IMR-90 (cell line): ENCODE measurements at regions not wholly inside any gene's neighbourhood (a gene's known extent, or its start where the extent isn't known, plus 50 kb on each side); places are given as distances from the start of the nearest gene placed in this dataset.

Experiments used
- ATAC-seq: fragments of 200-7000 bp; cut with Tn5 transposase; 2 replicates; pipeline ENCODE4 v1.9.1; 2020; ENCODE audit warnings: low read depth, mild to moderate bottlenecking, moderate library complexity
- BruUV-seq: library from RNA; stranded (reverse); fragments of 400-500 nt; replicated peaks from 2 replicates; lab custom pipeline; 2021; lab: Mats Ljungman, UMichigan
- CTCF ChIA-PET: fragments of 300-600 bp; formaldehyde crosslinking; extraction: SDS; loops from one replicate; lab custom pipeline; 2021; ENCODE audit warnings: antibody characterized with exemption; lab: Yijun Ruan, JAX
- POLR2A ChIA-PET: fragments of 300-600 bp; sonication (Branson Sonifier 250); formaldehyde crosslinking; loops from one replicate; lab custom pipeline; 2022; ENCODE audit warnings: antibody characterized with exemption; ENCODE audit not compliant: unreplicated experiment; lab: Charles Lee
- DNase-seq: peaks from one replicate; pipeline ENCODE4 v3.0.0; 2013
- H2AFZ ChIP-seq: replicated peaks from 2 replicates; pipeline ENCODE3; 2013; ENCODE audit warnings: low read length, mild to moderate bottlenecking; ENCODE audit not compliant: poor library complexity
- H2AK5ac ChIP-seq: 2 replicates; pipeline ENCODE4 v1.6.1; 2013; ENCODE audit warnings: low read depth, low read length, inconsistent platforms
- H2AK9ac ChIP-seq: replicated peaks from 2 replicates; pipeline ENCODE3; 2013; ENCODE audit warnings: mild to moderate bottlenecking, low read depth, low read length, moderate library complexity; ENCODE audit not compliant: poor library complexity
- H2BK120ac ChIP-seq: 2 replicates; pipeline ENCODE4 v1.6.1; 2013; ENCODE audit warnings: low read depth, low read length, inconsistent platforms
- H2BK15ac ChIP-seq: 3 replicates; pipeline ENCODE4 v1.6.1; 2013; ENCODE audit warnings: low read depth, low read length, inconsistent platforms
- H2BK20ac ChIP-seq: 2 replicates; pipeline ENCODE4 v1.6.1; 2013; ENCODE audit warnings: low read depth, mild to moderate bottlenecking, inconsistent platforms, low read length, moderate library complexity
- H2BK5ac ChIP-seq: 2 replicates; pipeline ENCODE4 v1.6.1; 2013; ENCODE audit warnings: mild to moderate bottlenecking, low read depth, low read length, inconsistent platforms; ENCODE audit not compliant: poor library complexity, severe bottlenecking
- H3K14ac ChIP-seq: replicated peaks from 2 replicates; pipeline ENCODE4 v1.6.1; 2013; ENCODE audit warnings: low read depth, low read length, inconsistent platforms
- H3K18ac ChIP-seq: 2 replicates; pipeline ENCODE4 v1.6.1; 2013; ENCODE audit warnings: low read depth, low read length, control low read depth
- H3K23ac ChIP-seq: 2 replicates; pipeline ENCODE4 v1.6.1; 2013; ENCODE audit warnings: low read depth, low read length, inconsistent platforms
- H3K27ac ChIP-seq: 2 replicates; pipeline ENCODE4 v1.5.1; 2013; ENCODE audit warnings: mild to moderate bottlenecking, control low read depth, low read length; ENCODE audit not compliant: insufficient read depth
- H3K27me3 ChIP-seq: 2 replicates; pipeline ENCODE4 v1.6.1; 2013; ENCODE audit warnings: low read length; ENCODE audit not compliant: control insufficient read depth, insufficient read depth
- H3K36me3 ChIP-seq: 2 replicates; pipeline ENCODE4 v1.6.1; 2013; ENCODE audit warnings: low read length, mixed read lengths; ENCODE audit not compliant: control insufficient read depth, insufficient read depth
- H3K4ac ChIP-seq: 2 replicates; pipeline ENCODE4 v1.6.1; 2013; ENCODE audit warnings: low read depth, low read length, inconsistent platforms
- H3K4me1 ChIP-seq: 2 replicates; pipeline ENCODE4 v1.6.1; 2013; ENCODE audit warnings: low read length, mixed read lengths; ENCODE audit not compliant: control insufficient read depth, insufficient read depth
- H3K4me2 ChIP-seq: 2 replicates; pipeline ENCODE4 v1.6.1; 2013; ENCODE audit warnings: low read depth, mild to moderate bottlenecking, control low read depth, low read length, moderate library complexity
- H3K4me3 ChIP-seq: 2 replicates; pipeline ENCODE4 v1.5.1; 2013; ENCODE audit warnings: low read depth, mild to moderate bottlenecking, control low read depth, low read length, moderate library complexity; ENCODE audit not compliant: insufficient read depth
- H3K56ac ChIP-seq: 2 replicates; pipeline ENCODE4 v1.6.1; 2013; ENCODE audit warnings: low read length, inconsistent platforms; ENCODE audit not compliant: insufficient read depth; ENCODE audit errors: extremely low read depth
- H3K79me1 ChIP-seq, 2 experiments: 2 replicates each; pipeline ENCODE4 v1.6.1; 2013; ENCODE audit warnings: low read length in 2 of 2, inconsistent platforms in 1 of 2, low read depth in 1 of 2
- H3K9ac ChIP-seq: 2 replicates; pipeline ENCODE4 v1.6.1; 2013; ENCODE audit warnings: low read depth, low read length, control low read depth
- H3K9me1 ChIP-seq: 2 replicates; pipeline ENCODE4 v1.6.1; 2013; ENCODE audit warnings: low read length, inconsistent platforms; ENCODE audit not compliant: insufficient read depth
- H3K9me3 ChIP-seq: 2 replicates; pipeline ENCODE4 v1.6.1; 2013; ENCODE audit warnings: low read length; ENCODE audit not compliant: control insufficient read depth, insufficient read depth
- H4K20me1 ChIP-seq: 2 replicates; pipeline ENCODE4 v1.6.1; 2013; ENCODE audit warnings: low read length, inconsistent platforms; ENCODE audit not compliant: insufficient read depth
- H4K5ac ChIP-seq: 2 replicates; pipeline ENCODE4 v1.6.1; 2013; ENCODE audit warnings: mild to moderate bottlenecking, low read depth, low read length, control low read depth
- H4K8ac ChIP-seq, 2 experiments: 2 replicates each; pipeline ENCODE4 v1.6.1; 2013; ENCODE audit warnings: low read depth in 2 of 2, low read length in 2 of 2, control low read depth in 1 of 2, inconsistent platforms in 1 of 2
- H4K91ac ChIP-seq: 2 replicates; pipeline ENCODE4 v1.6.1; 2013; ENCODE audit warnings: low read depth, low read length, inconsistent platforms; ENCODE audit not compliant: insufficient read depth
- CHD1 ChIP-seq: IDR thresholded peaks from 2 replicates; pipeline ENCODE4 v1.6.1; 2012; ENCODE audit warnings: low read depth, low read length, improper control_type of control experiment
- FOS ChIP-seq: fragments of 150-350 bp; IDR thresholded peaks from 2 replicates; pipeline ENCODE4 v1.6.1; 2016; ENCODE audit warnings: low read depth, low read length
- MXI1 ChIP-seq: IDR thresholded peaks from 2 replicates; pipeline ENCODE4 v1.6.1; 2012; ENCODE audit warnings: low read depth, mild to moderate bottlenecking, low read length, moderate library complexity, borderline replicate concordance
- POLR2A ChIP-seq: IDR thresholded peaks from 2 replicates; pipeline ENCODE4 v1.6.1; 2012; ENCODE audit warnings: mild to moderate bottlenecking, low read depth, low read length
- RFX5 ChIP-seq: IDR thresholded peaks from 2 replicates; pipeline ENCODE4 v1.8.0; 2012; ENCODE audit warnings: low read depth, mild to moderate bottlenecking, low read length, moderate library complexity
- WGBS, 2 experiments: methylation state at CpG; one replicate each; pipeline versions ENCODE4 v1.1.5 to v1.1.7; 2013; ENCODE audit warnings: missing lambda C conversion rate in 2 of 2; ENCODE audit not compliant: insufficient read length in 1 of 2; ENCODE audit errors: extremely low coverage in 2 of 2; 5-methylcytosine and 5-hydroxymethylcytosine counted together
- dilution Hi-C: fragments of 300-500 bp; cut with HindIII; formaldehyde crosslinking; loops from one replicate; pipeline ENCODE4 v1.14.3; 2018; ENCODE audit warnings: low sequenced_read_pairs; ENCODE audit not compliant: unreplicated experiment
- in situ Hi-C: fragments of 300-500 bp; cut with MboI; formaldehyde crosslinking; loops from 3 replicates; pipeline ENCODE4 v1.14.3; 2019; ENCODE audit warnings: low sequenced_read_pairs, inconsistent platforms, mixed read lengths
- intact Hi-C: fragments of 100-400 bp; cut with micrococcal nuclease; formaldehyde crosslinking; loops from 2 replicates; pipeline ENCODE4 v1.10.0; 2022

- Histone ChIP-seq H4K8ac (no peak overlapping the region), H3K56ac (no peak overlapping the region), H3K23ac (no peak overlapping the region), H4K20me1 (no peaks in the 10 kb centered on the region), H2BK120ac (no peak overlapping the region), H2BK5ac (no peak overlapping the region), H3K36me3 (no peaks in the 10 kb centered on the region), H3K4me2 (no peak overlapping the region), H3K18ac (no peak overlapping the region), H3K9ac (no peak overlapping the region), H3K79me1 (no peaks in the 10 kb centered on the region), H3K9me1 (no peaks in the 10 kb centered on the region), H3K4ac (no peak overlapping the region), H2AK9ac (no peak overlapping the region), H3K14ac (no peak overlapping the region), H2AK5ac (no peak overlapping the region), H3K4me3 (no peak overlapping the region), H4K91ac (no peak overlapping the region), H2BK20ac (no peak overlapping the region), H3K9me3 (peaks cover 50% of the 10 kb centered on the region), H3K27me3 (no peaks in the 10 kb centered on the region), H3K27ac (no peak overlapping the region), H2AFZ (no peak overlapping the region), H3K4me1 (no peaks in the 10 kb centered on the region), H2BK15ac (no peak overlapping the region), H4K5ac (no peak overlapping the region)
- intact Hi-C loops (no loop called here), dilution Hi-C loops (no loop called here), in situ Hi-C loops (no loop called here)
- CTCF ChIA-PET = no interaction called here
- ATAC-seq (no peak), DNase-seq (no peak)
- TF ChIP-seq MXI1 = no peak
- TF ChIP-seq FOS = no peak
- TF ChIP-seq RFX5 = no peak
- no peak for TF ChIP-seq CHD1
- no peak for TF ChIP-seq POLR2A
- POLR2A ChIA-PET = no interaction called here
- no TSS peak for BruUV-seq
- WGBS, 2 experiments = 58% methylated on average over 6 of the region's 8 CpGs; no CpG with 5 or more reads in 1 of the 2 experiments
Measured at GRCh38 chr1:4963251-4963650, 308.8 kb downstream of the AJAP1 start.
